SU-DHL-6 (cell line): ENCODE measurements at regions not wholly inside any gene's neighbourhood (a gene's known extent, or its start where the extent isn't known, plus 50 kb on each side); places are given as distances from the start of the nearest gene placed in this dataset.

Experiments
- CTCF ChIP-seq: fragments of 200-600 bp; sonication (generic); IDR thresholded peaks from one replicate; pipeline ENCODE4 v1.5.1; 2017; ENCODE audit warnings: antibody characterized with exemption, mild to moderate bottlenecking, low read length, moderate library complexity; ENCODE audit not compliant: insufficient read depth, poor library complexity, severe bottlenecking
- EZH2phosphoT487 ChIP-seq: fragments of 200-600 bp; sonication (generic), shearing (Covaris generic); conservative IDR thresholded peaks from 2 replicates; pipeline ENCODE4 v1.6.1; 2018; ENCODE audit warnings: mild to moderate bottlenecking, antibody characterized with exemption, low read length, moderate library complexity, mixed read lengths

DNA sequence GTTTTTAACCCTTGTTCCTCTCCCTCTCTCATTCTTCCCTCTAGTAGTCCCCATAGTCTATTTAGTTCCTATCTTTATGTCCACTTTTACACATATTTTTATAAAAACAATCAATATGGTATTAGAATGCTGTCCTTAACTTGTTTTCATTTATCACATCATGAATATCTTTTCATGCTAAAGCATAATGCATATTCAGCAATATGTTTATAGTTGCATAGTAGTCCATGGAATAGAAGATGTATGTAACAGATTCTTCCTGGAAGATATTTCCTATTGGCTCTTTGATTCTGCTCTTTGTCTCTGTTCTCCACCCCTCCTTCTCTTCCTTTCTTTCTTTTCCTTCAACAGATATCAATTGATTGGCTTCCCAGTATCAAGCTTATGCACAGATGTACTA, 1047.1 kb upstream of the TENM4 start:
- TF ChIP-seq CTCF (no peak), EZH2phosphoT487 (no peak)
